SU-DHL-6 (cell line): ENCODE measurements at regions not wholly inside any gene's neighbourhood (a gene's known extent, or its start where the extent isn't known, plus 50 kb on each side); places are given as distances from the start of the nearest gene placed in this dataset.

Experiments used
- CTCF ChIP-seq: fragments of 200-600 bp; sonication (generic); IDR thresholded peaks from one replicate; pipeline ENCODE4 v1.5.1; 2017; ENCODE audit warnings: antibody characterized with exemption, mild to moderate bottlenecking, low read length, moderate library complexity; ENCODE audit not compliant: insufficient read depth, poor library complexity, severe bottlenecking
- EZH2phosphoT487 ChIP-seq: fragments of 200-600 bp; sonication (generic), shearing (Covaris generic); conservative IDR thresholded peaks from 2 replicates; pipeline ENCODE4 v1.6.1; 2018; ENCODE audit warnings: mild to moderate bottlenecking, antibody characterized with exemption, low read length, moderate library complexity, mixed read lengths

GRCh38 chr14:61179061-61179690 is 102.0 kb downstream of the TMEM30B start:
- no peak for TF ChIP-seq EZH2phosphoT487
- TF ChIP-seq CTCF, result no peak
